ENCODE measurements at regions not wholly inside any gene's neighbourhood (a gene's known extent, or its start where the extent isn't known, plus 50 kb on each side); places are given as distances from the start of the nearest gene placed in this dataset.

- peak; percentile 62 for DNase-seq (ENCODE audit: low read depth)
Observed at GRCh38 chr17:72030067-72030899, 90.5 kb upstream of the SOX9 start.

GRCh38 chr17:72031219-72031884, 89.5 kb upstream of the SOX9 start:
- no peak for DNase-seq (ENCODE audit: low read depth)

GRCh38 chr17:72033334-72033733, 87.5 kb upstream of the SOX9 start:
- DNase-seq (ENCODE audit: low read depth), result no peak

GRCh38 chr17:72034000-72034399, 86.8 kb upstream of the SOX9 start:
- DNase-seq (ENCODE audit: low read depth), result no peak

GRCh38 chr17:72038427-72038826, 82.4 kb upstream of the SOX9 start:
- DNase-seq (ENCODE audit: low read depth), result no peak

GRCh38 chr17:72039490-72039889, 81.3 kb upstream of the SOX9 start:
- DNase-seq (ENCODE audit: low read depth), result no peak

GRCh38 chr17:72046178-72046577, 74.6 kb upstream of the SOX9 start:
- no peak for DNase-seq (ENCODE audit: low read depth)

GRCh38 chr17:72046643-72047612, 73.9 kb upstream of the SOX9 start:
- no peak for DNase-seq (ENCODE audit: low read depth)

GRCh38 chr17:72049914-72050313, 70.9 kb upstream of the SOX9 start:
- no peak for DNase-seq (ENCODE audit: low read depth)

GRCh38 chr17:72053036-72053435, 67.8 kb upstream of the SOX9 start:
- no peak for DNase-seq (ENCODE audit: low read depth)

- no peak for DNase-seq (ENCODE audit: low read depth)
Observed at GRCh38 chr17:72053449-72053848, 67.4 kb upstream of the SOX9 start.

GRCh38 chr17:72056155-72056554, 64.7 kb upstream of the SOX9 start:
- no peak for DNase-seq (ENCODE audit: low read depth)

GRCh38 chr17:72056727-72057290, 64.0 kb upstream of the SOX9 start:
- no peak for DNase-seq (ENCODE audit: low read depth)

- DNase-seq (ENCODE audit: low read depth), result no peak
Observed at GRCh38 chr17:72060084-72060483, 60.7 kb upstream of the SOX9 start.

- no peak for DNase-seq (ENCODE audit: low read depth)
Observed at GRCh38 chr17:72063262-72063661, 57.6 kb upstream of the SOX9 start.

- DNase-seq (ENCODE audit: low read depth), result no peak
Observed at GRCh38 chr17:72063756-72064450, 56.9 kb upstream of the SOX9 start.

GRCh38 chr17:72064606-72065193, 56.1 kb upstream of the SOX9 start:
- no peak for DNase-seq (ENCODE audit: low read depth)

GRCh38 chr17:72065556-72065955, 55.3 kb upstream of the SOX9 start:
- DNase-seq (ENCODE audit: low read depth), result no peak

GRCh38 chr17:72068643-72069042, 52.2 kb upstream of the SOX9 start:
- no peak for DNase-seq (ENCODE audit: low read depth)

- no peak for DNase-seq (ENCODE audit: low read depth)
Observed at GRCh38 chr17:72069586-72070202, 51.1 kb upstream of the SOX9 start.

Measured in EH (cell line).